NCI-H2171 treated with DMSO at 0.1 percent for 48 hours (cell line): ENCODE measurements at regions not wholly inside any gene's neighbourhood (a gene's known extent, or its start where the extent isn't known, plus 50 kb on each side); places are given as distances from the start of the nearest gene placed in this dataset.
"Not testable (repeated sequence)": the region's sequence is repeated elsewhere in the genome, so short reads cannot be mapped to it uniquely, and the experiment has no call there.

Experiments
- DNase-seq: peaks from one replicate; lab custom pipeline; 2025; lab: John Stamatoyannopoulos, UW

GRCh38 chr13:60922576-60923231 lies 492.9 kb downstream of the PCDH20 start:
- peak; percentile 22 for DNase-seq

DNA sequence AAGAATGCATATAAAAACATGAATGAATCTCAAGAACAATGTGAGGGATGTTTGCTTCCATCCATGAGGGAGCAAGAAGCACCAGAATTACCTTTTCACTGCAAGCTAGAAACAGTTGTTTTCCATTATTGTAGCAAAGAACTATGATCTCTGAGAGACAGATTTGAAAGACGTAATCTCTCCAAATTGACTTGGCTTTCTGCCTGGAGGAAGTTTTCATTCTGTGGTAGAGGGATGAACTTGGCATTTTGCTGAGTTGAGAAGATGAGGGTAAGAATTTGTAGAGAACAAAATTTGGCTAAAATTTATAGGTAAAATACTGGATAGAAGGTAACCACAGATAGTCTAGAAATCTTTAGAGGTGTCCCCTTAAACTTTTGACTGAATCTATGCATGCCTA lies 496.8 kb downstream of the TDRD3 start:
- DNase-seq: no peak

GRCh38 chr13:60887711-60888110 lies 490.7 kb downstream of the TDRD3 start:
- no peak for DNase-seq

DNA sequence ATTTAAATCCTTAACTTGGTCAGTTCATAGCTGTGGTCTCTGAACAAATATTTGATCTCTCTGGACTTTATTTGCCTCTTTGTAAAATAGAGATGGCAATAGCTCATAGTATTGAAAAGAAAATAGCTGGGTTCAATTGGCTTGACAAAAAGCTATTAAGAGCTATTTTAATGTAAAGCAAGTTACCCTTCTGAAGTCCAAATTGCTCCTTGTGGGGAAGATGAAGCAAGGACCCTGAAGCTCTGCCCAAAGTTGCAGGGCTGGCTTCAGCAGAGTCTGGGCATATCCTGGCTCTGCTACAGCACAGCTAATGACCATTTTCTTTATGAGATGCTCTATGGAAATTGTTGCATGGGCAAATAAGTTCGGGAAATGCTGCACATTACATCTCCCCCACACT lies 484.5 kb downstream of the TDRD3 start:
- DNase-seq: no peak

DNA sequence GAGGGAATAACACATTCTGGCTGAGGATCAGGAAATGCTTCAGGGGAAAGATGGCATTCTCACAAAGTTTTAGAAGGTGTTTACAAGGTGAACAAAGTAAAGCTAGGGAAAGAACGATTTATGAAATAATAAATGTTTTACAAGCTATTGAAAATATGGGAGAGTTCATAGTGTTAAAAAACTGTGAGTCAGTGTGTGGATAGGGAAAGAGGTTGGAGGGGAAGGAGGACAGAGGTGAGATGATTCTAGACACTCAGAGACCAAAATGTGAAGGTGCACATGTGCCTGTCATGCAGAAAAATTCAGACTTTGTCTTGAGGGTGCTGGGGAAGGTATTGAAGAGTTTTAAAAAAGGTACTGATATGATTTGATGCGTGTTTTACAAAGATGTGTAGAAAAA lies 476.1 kb downstream of the TDRD3 start:
- DNase-seq: no peak

DNA sequence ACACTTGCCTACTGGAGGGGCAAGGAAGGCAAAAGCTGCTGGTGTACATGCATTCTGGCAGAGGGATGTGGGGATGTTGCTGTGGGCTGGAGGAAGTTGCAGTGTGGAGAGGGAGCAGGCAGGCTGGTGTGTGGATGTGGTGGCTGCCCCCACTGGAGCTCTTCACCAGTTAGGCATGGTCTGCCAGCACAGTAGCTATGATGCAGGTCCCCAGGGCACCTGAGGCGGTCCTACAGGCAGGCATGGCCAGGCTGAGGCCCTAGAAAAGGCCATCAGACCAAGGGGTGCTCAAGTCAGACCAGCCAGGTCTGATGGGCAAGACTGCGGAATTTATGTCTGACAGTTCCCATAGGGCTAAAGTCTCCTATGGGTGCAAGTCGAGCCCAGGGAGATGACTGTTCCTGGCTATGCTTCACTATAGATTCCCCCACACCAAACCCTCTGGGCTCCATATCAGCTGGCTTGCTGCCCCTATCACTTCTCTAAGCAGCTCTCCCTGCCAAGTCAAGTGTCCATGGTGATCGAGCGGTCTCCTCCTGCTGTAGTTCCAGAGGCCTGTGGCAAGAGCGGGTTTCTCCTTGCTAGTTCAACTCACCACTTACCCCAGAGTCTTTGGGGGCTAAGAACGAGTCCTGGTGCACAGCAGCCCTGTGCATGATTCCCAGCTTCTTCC lies 473.1 kb downstream of the TDRD3 start:
- DNase-seq: no peak

- no peak for DNase-seq
These were observed 472.2 kb downstream of the TDRD3 start for GRCh38 chr13:60869225-60869624.

DNA sequence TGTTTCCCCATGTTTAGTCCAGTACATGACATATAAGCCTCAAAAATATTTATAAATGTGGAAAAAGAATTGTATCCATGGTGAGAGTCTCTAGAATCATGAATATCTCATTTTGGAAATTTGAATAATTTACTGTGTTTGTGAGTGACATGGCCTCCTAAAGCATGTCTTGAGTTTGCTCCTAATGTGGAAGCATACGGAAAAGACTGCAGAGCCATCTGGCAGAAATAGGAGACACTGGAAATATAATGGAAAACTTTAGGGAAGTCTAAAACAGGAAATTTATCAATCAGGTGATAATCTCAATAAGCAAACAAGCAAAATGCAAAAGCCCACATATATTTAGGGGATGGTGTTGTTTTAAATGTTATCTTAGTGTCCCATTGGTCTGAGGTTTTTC lies 465.0 kb downstream of the TDRD3 start:
- no peak for DNase-seq

- DNase-seq: no peak
These were observed 460.7 kb downstream of the TDRD3 start for GRCh38 chr13:60857698-60858097.

- DNase-seq: no peak
These were observed 455.9 kb downstream of the TDRD3 start for GRCh38 chr13:60852886-60853285.

DNA sequence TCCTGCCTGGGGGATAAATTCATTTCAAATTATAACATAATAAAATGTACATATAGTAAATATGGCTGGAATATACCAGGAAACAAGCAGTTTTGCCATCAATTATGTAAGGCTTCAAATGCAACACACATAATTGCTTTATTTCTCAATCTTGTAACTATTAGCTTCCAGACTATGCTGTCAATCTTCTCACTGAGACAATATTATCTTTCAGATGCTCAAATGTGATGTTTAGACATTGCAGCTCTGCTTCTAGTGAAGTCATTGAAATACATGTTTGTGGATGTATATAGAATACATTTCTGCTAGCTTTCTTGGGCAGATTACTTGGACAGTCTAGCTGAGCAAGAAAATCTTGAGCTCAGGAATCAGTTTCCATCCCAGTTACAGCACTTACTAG lies 454.4 kb downstream of the TDRD3 start:
- DNase-seq: no peak

DNA sequence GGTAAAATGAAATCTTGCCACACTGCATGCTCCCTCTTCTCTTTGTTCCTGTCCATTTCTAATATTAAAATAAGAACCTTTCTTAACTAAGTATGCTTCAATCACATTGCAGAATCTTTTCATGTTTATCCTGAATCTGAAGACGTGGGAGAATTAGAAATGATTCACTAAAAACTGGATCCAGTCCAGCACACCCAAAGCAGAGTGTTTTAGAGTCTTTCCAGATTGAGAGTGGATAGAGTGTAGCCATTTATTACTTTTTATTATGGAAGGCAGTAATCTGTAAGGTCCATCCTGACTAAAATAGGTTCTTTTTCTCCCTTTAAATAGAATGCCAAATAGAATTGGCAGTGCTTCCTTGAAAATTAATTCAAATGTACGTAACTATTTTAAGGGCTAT lies 453.5 kb downstream of the TDRD3 start:
- DNase-seq: no peak

GRCh38 chr13:60838581-60838980 lies 441.6 kb downstream of the TDRD3 start:
- no peak for DNase-seq

- DNase-seq: no peak
These were observed 440.8 kb downstream of the TDRD3 start for GRCh38 chr13:60837806-60838205.

GRCh38 chr13:60836821-60837220 lies 439.8 kb downstream of the TDRD3 start:
- no peak for DNase-seq

DNA sequence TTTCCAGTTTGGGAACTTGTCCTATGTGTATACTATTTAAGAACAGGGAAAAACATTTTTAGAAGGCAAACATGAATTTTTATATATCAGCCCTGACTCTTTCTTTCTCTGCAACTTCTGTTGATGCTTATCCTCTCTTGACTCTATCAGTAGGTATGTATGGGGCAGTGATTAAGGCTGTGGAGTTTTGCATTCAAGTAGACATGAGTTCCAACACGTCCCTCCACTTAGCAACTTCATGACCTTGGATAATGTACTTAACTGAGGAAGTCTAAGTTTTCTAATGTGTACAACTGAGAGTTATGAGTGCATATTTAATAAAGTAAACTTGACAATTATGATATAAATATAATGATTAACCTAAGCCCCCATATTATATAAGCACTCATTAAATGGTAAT lies 414.6 kb downstream of the TDRD3 start:
- no peak for DNase-seq

GRCh38 chr13:60805640-60806039 lies 408.6 kb downstream of the TDRD3 start:
- DNase-seq: not testable (repeated sequence)

DNA sequence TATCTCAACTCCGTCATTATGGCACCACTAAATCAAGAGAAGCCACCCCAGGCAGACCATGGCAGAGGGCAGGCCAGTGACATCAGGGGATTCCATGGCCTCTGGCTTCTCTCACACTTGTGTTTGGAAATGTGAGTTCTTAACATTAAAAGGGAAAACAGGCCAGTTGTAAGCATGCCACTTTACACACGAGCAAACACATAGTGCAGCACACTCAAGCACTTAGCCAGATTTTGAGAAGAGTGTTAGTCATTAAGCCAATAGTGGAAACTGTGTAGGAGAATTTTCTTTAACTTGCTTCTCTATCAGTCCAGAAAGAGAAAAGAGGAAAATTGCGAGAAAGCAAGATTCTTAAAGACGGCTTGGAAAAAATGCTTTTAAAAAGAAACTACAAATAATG lies 401.5 kb downstream of the TDRD3 start:
- no peak for DNase-seq

DNA sequence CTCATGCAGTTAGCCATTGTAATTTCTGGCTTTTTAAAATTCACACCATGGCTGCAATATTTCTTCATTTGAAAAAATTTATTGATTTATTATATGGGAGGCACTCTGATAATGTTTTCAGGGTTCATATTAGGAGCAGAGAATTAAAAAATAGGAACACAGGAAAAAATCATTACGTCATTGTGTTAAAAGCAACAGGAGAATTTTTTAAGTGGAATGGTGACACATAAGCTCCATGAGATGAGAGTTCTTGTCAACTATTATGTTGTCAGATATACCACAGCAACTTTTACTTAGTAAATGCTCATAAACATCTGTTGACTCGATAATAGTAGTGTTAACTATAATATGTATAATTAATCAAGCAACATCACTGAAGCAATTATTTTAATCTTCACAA lies 400.1 kb downstream of the TDRD3 start:
- no peak for DNase-seq

GRCh38 chr13:60794751-60795150 lies 397.7 kb downstream of the TDRD3 start:
- DNase-seq: no peak

GRCh38 chr13:60790620-60791019 lies 393.6 kb downstream of the TDRD3 start:
- no peak for DNase-seq

GRCh38 chr13:60788156-60788829 lies 391.3 kb downstream of the TDRD3 start:
- no peak for DNase-seq

GRCh38 chr13:60787083-60787482 lies 390.1 kb downstream of the TDRD3 start:
- no peak for DNase-seq
